ENCODE measurements at regions not wholly inside any gene's neighbourhood (a gene's known extent, or its start where the extent isn't known, plus 50 kb on each side); places are given as distances from the start of the nearest gene placed in this dataset.

- Histone ChIP-seq H2AFZ (no peak overlapping the region), H3K27ac (ENCODE audit: low read depth) (no peak overlapping the region), H3K79me2 (replicated peaks; ENCODE audit: insufficient read depth) (no peaks in the 10 kb centered on the region), H3K27me3 (ENCODE audit: insufficient read depth) (no peaks in the 10 kb centered on the region), H3K9me2 (ENCODE audit: insufficient read depth) (no peaks in the 10 kb centered on the region), H3F3A (replicated peaks; ENCODE audit: low read depth) (no peaks in the 10 kb centered on the region), H3K4me2 (no peak overlapping the region), H3K4me3 (no peak overlapping the region), H3K4me1 (ENCODE audit: insufficient read depth) (peaks cover 7% of the 10 kb centered on the region), H4K20me1 (replicated peaks; ENCODE audit: insufficient read depth) (no peaks in the 10 kb centered on the region), H3K36me3 (ENCODE audit: insufficient read depth) (no peaks in the 10 kb centered on the region)
- no peak for DNase-seq (ENCODE audit: low spot score)
- no peaks in the 10 kb centered on the region; the same call in 2 of the 3 replicates for H3K9me3 Mint-ChIP-seq
- H3K36me3 Mint-ChIP-seq (ENCODE audit: low read depth), result no peaks in the 10 kb centered on the region
- no peak overlapping the region for H3K4me3 Mint-ChIP-seq
- H3K27ac Mint-ChIP-seq, result no peak overlapping the region
- no peaks in the 10 kb centered on the region for H3K27me3 Mint-ChIP-seq (ENCODE audit: insufficient read depth, low read depth, poor library complexity)
- TF ChIP-seq STAT1 (IDR thresholded peaks at IDR 0.05; ENCODE audit: unreplicated experiment) (no peak), NANOG (IDR thresholded peaks at IDR 0.05; ENCODE audit: borderline replicate concordance) (no peak), JUNB (IDR thresholded peaks at IDR 0.05; ENCODE audit: unreplicated experiment) (no peak), POLR2AphosphoS5 (IDR thresholded peaks at IDR 0.05; ENCODE audit: low read depth) (no peak)
- TF ChIP-seq, protein P1, sequence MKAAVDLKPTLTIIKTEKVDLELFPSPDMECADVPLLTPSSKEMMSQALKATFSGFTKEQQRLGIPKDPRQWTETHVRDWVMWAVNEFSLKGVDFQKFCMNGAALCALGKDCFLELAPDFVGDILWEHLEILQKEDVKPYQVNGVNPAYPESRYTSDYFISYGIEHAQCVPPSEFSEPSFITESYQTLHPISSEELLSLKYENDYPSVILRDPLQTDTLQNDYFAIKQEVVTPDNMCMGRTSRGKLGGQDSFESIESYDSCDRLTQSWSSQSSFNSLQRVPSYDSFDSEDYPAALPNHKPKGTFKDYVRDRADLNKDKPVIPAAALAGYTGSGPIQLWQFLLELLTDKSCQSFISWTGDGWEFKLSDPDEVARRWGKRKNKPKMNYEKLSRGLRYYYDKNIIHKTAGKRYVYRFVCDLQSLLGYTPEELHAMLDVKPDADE (IDR thresholded peaks at IDR 0.05), result no peak
- ATAC-seq, result no peak
- peaks cover 5% of the 10 kb centered on the region for H3K4me1 Mint-ChIP-seq
Observed at GRCh38 chr4:53788011-53788410, 196.7 kb upstream of the LNX1 start.

GRCh38 chr4:53786632-53787031 lies 195.3 kb upstream of the LNX1 start:
- no peak overlapping the region for H3K27ac ChIP-seq (ENCODE audit: low read depth)
- no peaks in the 10 kb centered on the region for H3K36me3 ChIP-seq (ENCODE audit: insufficient read depth)
- H3K36me3 Mint-ChIP-seq (ENCODE audit: low read depth), result no peaks in the 10 kb centered on the region
- H3K9me2 ChIP-seq (ENCODE audit: insufficient read depth), result no peaks in the 10 kb centered on the region
- no peaks in the 10 kb centered on the region for H3K27me3 ChIP-seq (ENCODE audit: insufficient read depth)
- no peak overlapping the region for H3K27ac Mint-ChIP-seq
- no peaks in the 10 kb centered on the region; the same call in 2 of the 3 replicates for H3K9me3 Mint-ChIP-seq
- ATAC-seq (no peak), DNase-seq (ENCODE audit: low spot score) (no peak)
- no peak overlapping the region for H3K4me3 ChIP-seq
- no peaks in the 10 kb centered on the region for H4K20me1 ChIP-seq (replicated peaks; ENCODE audit: insufficient read depth)
- 0 out of 2 replicates have a peak overlapping the region, but pooled peaks have one; percentile 38 for H2AFZ ChIP-seq
- H3K4me2 ChIP-seq, result no peak overlapping the region
- no peaks in the 10 kb centered on the region; the same call in 1 of the 2 replicates for H3K4me1 ChIP-seq (ENCODE audit: insufficient read depth)
- H3K79me2 ChIP-seq (replicated peaks; ENCODE audit: insufficient read depth), result no peaks in the 10 kb centered on the region
- H3K4me1 Mint-ChIP-seq, result no peaks in the 10 kb centered on the region
- no peak overlapping the region for H3K4me3 Mint-ChIP-seq
- no peaks in the 10 kb centered on the region for H3F3A ChIP-seq (replicated peaks; ENCODE audit: low read depth)
- no peaks in the 10 kb centered on the region for H3K27me3 Mint-ChIP-seq (ENCODE audit: insufficient read depth, low read depth, poor library complexity)
- TF ChIP-seq, protein P2, sequence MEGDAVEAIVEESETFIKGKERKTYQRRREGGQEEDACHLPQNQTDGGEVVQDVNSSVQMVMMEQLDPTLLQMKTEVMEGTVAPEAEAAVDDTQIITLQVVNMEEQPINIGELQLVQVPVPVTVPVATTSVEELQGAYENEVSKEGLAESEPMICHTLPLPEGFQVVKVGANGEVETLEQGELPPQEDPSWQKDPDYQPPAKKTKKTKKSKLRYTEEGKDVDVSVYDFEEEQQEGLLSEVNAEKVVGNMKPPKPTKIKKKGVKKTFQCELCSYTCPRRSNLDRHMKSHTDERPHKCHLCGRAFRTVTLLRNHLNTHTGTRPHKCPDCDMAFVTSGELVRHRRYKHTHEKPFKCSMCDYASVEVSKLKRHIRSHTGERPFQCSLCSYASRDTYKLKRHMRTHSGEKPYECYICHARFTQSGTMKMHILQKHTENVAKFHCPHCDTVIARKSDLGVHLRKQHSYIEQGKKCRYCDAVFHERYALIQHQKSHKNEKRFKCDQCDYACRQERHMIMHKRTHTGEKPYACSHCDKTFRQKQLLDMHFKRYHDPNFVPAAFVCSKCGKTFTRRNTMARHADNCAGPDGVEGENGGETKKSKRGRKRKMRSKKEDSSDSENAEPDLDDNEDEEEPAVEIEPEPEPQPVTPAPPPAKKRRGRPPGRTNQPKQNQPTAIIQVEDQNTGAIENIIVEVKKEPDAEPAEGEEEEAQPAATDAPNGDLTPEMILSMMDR (conservative IDR thresholded peaks at IDR 0.05; ENCODE audit: low read depth in 2 of 2), result no peak
- TF ChIP-seq EZH2 (IDR thresholded peaks at IDR 0.05; ENCODE audit: low read depth, unreplicated experiment), result no peak
- TF ChIP-seq ZNF331 (CRISPR knock-in tag; IDR thresholded peaks at IDR 0.05; ENCODE audit: low read depth), result no peak
- TF ChIP-seq STAT1 (IDR thresholded peaks at IDR 0.05; ENCODE audit: unreplicated experiment), result no peak
- no peak for TF ChIP-seq EZH2phosphoT487 (IDR thresholded peaks at IDR 0.05; ENCODE audit: unreplicated experiment)
- TF ChIP-seq ZNF114 (CRISPR knock-in tag; IDR thresholded peaks at IDR 0.05), result no peak
- no peak for TF ChIP-seq CREB1 (CRISPR knock-in tag; IDR thresholded peaks at IDR 0.05; ENCODE audit: low read depth)
- no peak for TF ChIP-seq ZNF462 (CRISPR knock-in tag; IDR thresholded peaks at IDR 0.05)
- TF ChIP-seq JUNB (IDR thresholded peaks at IDR 0.05; ENCODE audit: unreplicated experiment), result no peak
- TF ChIP-seq POLR2AphosphoS5 (IDR thresholded peaks at IDR 0.05; ENCODE audit: low read depth), result no peak
- TF ChIP-seq, protein P1 (IDR thresholded peaks at IDR 0.05), result no peak

All from GM23338 (cell line).